Activated CD8-positive, alpha-beta memory T cell treated with anti-CD3 and anti-CD28 coated beads, Interleukin-2, amount 50 U/mL, for 4 hours (primary cell): ENCODE measurements at regions not wholly inside any gene's neighbourhood (a gene's known extent, or its start where the extent isn't known, plus 50 kb on each side); places are given as distances from the start of the nearest gene placed in this dataset.
"Not testable (repeated sequence)": the region's sequence is repeated elsewhere in the genome, so short reads cannot be mapped to it uniquely, and the experiment has no call there.

Experiments
- DNase-seq: peaks from one replicate; pipeline ENCODE4 v3.0.0-alpha.2; 2020

GRCh38 chr12:131443019-131444000 lies 267.6 kb upstream of the SFSWAP start:
- no peak for DNase-seq

GRCh38 chr12:131444220-131445164 lies 266.4 kb upstream of the SFSWAP start:
- DNase-seq: no peak

GRCh38 chr12:131445184-131445774 lies 265.6 kb upstream of the SFSWAP start:
- DNase-seq: no peak

- no peak for DNase-seq
These were observed 265.1 kb upstream of the SFSWAP start for GRCh38 chr12:131445795-131446194.

GRCh38 chr12:131447636-131448035 lies 263.3 kb upstream of the SFSWAP start:
- DNase-seq: not testable (repeated sequence)

- no peak for DNase-seq
These were observed 262.6 kb upstream of the SFSWAP start for GRCh38 chr12:131448254-131448795.

- DNase-seq: no peak
These were observed 261.9 kb upstream of the SFSWAP start for GRCh38 chr12:131449027-131449426.

GRCh38 chr12:131452444-131452860 lies 258.4 kb upstream of the SFSWAP start:
- no peak for DNase-seq

- DNase-seq: no peak
These were observed 256.3 kb upstream of the SFSWAP start for GRCh38 chr12:131454418-131455217.

- DNase-seq: no peak
These were observed 255.7 kb upstream of the SFSWAP start for GRCh38 chr12:131455218-131455506.

- DNase-seq: no peak
These were observed 255.2 kb upstream of the SFSWAP start for GRCh38 chr12:131455581-131456110.

- DNase-seq: no peak
These were observed 254.4 kb upstream of the SFSWAP start for GRCh38 chr12:131456301-131457027.

- no peak for DNase-seq
These were observed 253.9 kb upstream of the SFSWAP start for GRCh38 chr12:131457028-131457310.

GRCh38 chr12:131457331-131458047 lies 253.4 kb upstream of the SFSWAP start:
- DNase-seq: no peak

- DNase-seq: no peak
These were observed 252.9 kb upstream of the SFSWAP start for GRCh38 chr12:131458048-131458374.

- DNase-seq: no peak
These were observed 251.7 kb upstream of the SFSWAP start for GRCh38 chr12:131458931-131459772.

GRCh38 chr12:131459773-131460365 lies 251.0 kb upstream of the SFSWAP start:
- no peak for DNase-seq

GRCh38 chr12:131460520-131460919 lies 250.4 kb upstream of the SFSWAP start:
- no peak for DNase-seq

- no peak for DNase-seq
These were observed 249.8 kb upstream of the SFSWAP start for GRCh38 chr12:131461096-131461495.
